HCT116 (cell line): ENCODE measurements at regions not wholly inside any gene's neighbourhood (a gene's known extent, or its start where the extent isn't known, plus 50 kb on each side); places are given as distances from the start of the nearest gene placed in this dataset.

ENCODE experiments used
- ATAC-seq: fragments of 200-7000 bp; cut with Tn5 transposase; 2 replicates; pipeline ENCODE4 v1.9.1; 2020; ENCODE audit warnings: mild to moderate bottlenecking, moderate library complexity
- BruUV-seq: library from RNA; stranded (reverse); fragments of 400-500 nt; replicated peaks from 2 replicates; lab custom pipeline; 2021; lab: Mats Ljungman, UMichigan
- CTCF ChIA-PET: fragments of 300-600 bp; sonication (Branson Sonifier 250); formaldehyde crosslinking; loops from one replicate; lab custom pipeline; 2021; ENCODE audit warnings: antibody characterized with exemption; lab: Charles Lee
- POLR2A ChIA-PET: fragments of 300-600, 350-600 bp; sonication (Branson Sonifier 250); formaldehyde crosslinking; loops from one replicate; lab custom pipeline; 2021; ENCODE audit warnings: antibody characterized with exemption; lab: Charles Lee
- RAD21 ChIA-PET, 2 experiments: fragments of 300-600 bp; sonication (Branson Sonifier 250); formaldehyde crosslinking; loops; one replicate each; lab custom pipeline; 2023; ENCODE audit warnings: low total read pairs in 2 of 2; ENCODE audit not compliant: uncharacterized antibody in 2 of 2, unreplicated experiment in 2 of 2, low non-redundant PET in 1 of 2; lab: Charles Lee
- DNase-seq: peaks from one replicate; pipeline ENCODE4 v3.0.0-alpha.2; 2010; ENCODE audit warnings: low read depth, low spot score
- H2AFZ ChIP-seq: fragments of 200-600 bp; shearing (Covaris generic), sonication (generic); 2 replicates; pipeline ENCODE4 v1.6.1; 2017; ENCODE audit warnings: low read depth, mixed run types, mixed read lengths, antibody characterized with exemption, low read length; ENCODE audit not compliant: poor library complexity, severe bottlenecking
- H3K27ac ChIP-seq: 2 replicates; pipeline ENCODE4 v1.5.1; 2012; ENCODE audit warnings: low read depth, low read length
- H3K27me3 ChIP-seq: fragments of 200-600 bp; sonication (generic); 2 replicates; pipeline ENCODE4 v1.6.1; 2016; ENCODE audit warnings: mixed run types, low read length, mixed read lengths; ENCODE audit not compliant: insufficient read depth
- H3K36me3 ChIP-seq, 2 experiments: fragments of 200-500 bp in 1 of 2; fragments of 200-600 bp in 1 of 2; sonication (Bioruptor generic) in 1 of 2; sonication (generic) in 1 of 2; 2 replicates each; pipeline versions ENCODE4 v1.5.1 to v1.6.1; 2014 to 2016; ENCODE audit warnings: low read length in 2 of 2, inconsistent platforms in 1 of 2, mixed read lengths in 1 of 2, mixed run types in 1 of 2; ENCODE audit not compliant: insufficient read depth in 2 of 2, control insufficient read depth in 1 of 2
- H3K4me1 ChIP-seq, 2 experiments: fragments of 200-600 bp in 1 of 2; sonication (generic) in 1 of 2; 2 replicates each; pipeline versions ENCODE4 v1.5.1 to v1.6.1; 2012 to 2017; ENCODE audit warnings: low read length in 2 of 2, inconsistent platforms in 1 of 2, mild to moderate bottlenecking in 1 of 2, mixed read lengths in 1 of 2, mixed run types in 1 of 2, moderate library complexity in 1 of 2; ENCODE audit not compliant: insufficient read depth in 2 of 2, control insufficient read depth in 1 of 2
- H3K4me2 ChIP-seq: fragments of 200-600 bp; sonication (generic); 2 replicates; pipeline ENCODE4 v1.6.1; 2017; ENCODE audit warnings: mixed run types, low read length, mixed read lengths
- H3K4me3 ChIP-seq, 2 experiments: fragments of 200-600 bp in 1 of 2; sonication (generic) in 1 of 2; replicated peaks in 1 of 2; 2 replicates each; pipeline ENCODE4 v1.5.1; 2011 to 2016; ENCODE audit warnings: low read length in 2 of 2, control low read depth in 1 of 2, low read depth in 1 of 2, mild to moderate bottlenecking in 1 of 2, mixed read lengths in 1 of 2, mixed run types in 1 of 2
- H3K79me2 ChIP-seq: fragments of 200-600 bp; sonication (generic); 2 replicates; pipeline ENCODE4 v1.6.1; 2017; ENCODE audit warnings: mild to moderate bottlenecking, mixed run types, low read length, moderate library complexity, mixed read lengths; ENCODE audit not compliant: insufficient read depth
- H3K9ac ChIP-seq: fragments of 200-600 bp; sonication (generic); 2 replicates; pipeline ENCODE4 v1.6.1; 2016; ENCODE audit warnings: low read length, mixed read lengths
- H3K9me2 ChIP-seq: fragments of 200-600 bp; sonication (generic), shearing (Covaris generic); 2 replicates; pipeline ENCODE4 v1.6.1; 2017; ENCODE audit warnings: mixed run types, mild to moderate bottlenecking, moderate library complexity; ENCODE audit not compliant: insufficient read depth
- H3K9me3 ChIP-seq, 2 experiments: fragments of 200-500 bp in 1 of 2; fragments of 200-600 bp in 1 of 2; sonication (Bioruptor generic) in 1 of 2; sonication (generic) in 1 of 2; 2 replicates each; pipeline ENCODE4 v1.6.1; 2014 to 2017; ENCODE audit warnings: low read length in 2 of 2, mixed read lengths in 2 of 2, inconsistent platforms in 1 of 2, low read depth in 1 of 2, mild to moderate bottlenecking in 1 of 2, mixed run types in 1 of 2, moderate library complexity in 1 of 2; ENCODE audit not compliant: control insufficient read depth in 1 of 2, insufficient read depth in 1 of 2
- H4K20me1 ChIP-seq: fragments of 200-600 bp; sonication (generic), shearing (Covaris generic); 2 replicates; pipeline ENCODE4 v1.6.1; 2017; ENCODE audit warnings: mixed run types, mild to moderate bottlenecking, moderate library complexity; ENCODE audit not compliant: insufficient read depth
- CEBPB ChIP-seq: IDR thresholded peaks from 2 replicates; pipeline ENCODE4 v1.6.1; 2012; ENCODE audit warnings: low read depth
- EGR1 ChIP-seq: IDR thresholded peaks from 2 replicates; pipeline ENCODE4 v1.6.1; 2012; ENCODE audit warnings: low read depth
- ELF1 ChIP-seq: IDR thresholded peaks from 2 replicates; pipeline ENCODE4 v1.6.1; 2012; ENCODE audit warnings: low read depth, borderline replicate concordance
- EZH2phosphoT487 ChIP-seq: fragments of 200-600 bp; IDR thresholded peaks from 2 replicates; pipeline ENCODE4 v1.6.1; 2018; ENCODE audit warnings: antibody characterized with exemption, borderline replicate concordance
- FOSL1 ChIP-seq: IDR thresholded peaks from 2 replicates; pipeline ENCODE4 v1.6.1; 2012; ENCODE audit warnings: low read depth
- POLR2A ChIP-seq: IDR thresholded peaks from 2 replicates; pipeline ENCODE4 v1.7.0; 2011; ENCODE audit warnings: borderline replicate concordance; ENCODE audit not compliant: insufficient read depth, insufficient read length; ENCODE audit errors: extremely low read depth
- SRF ChIP-seq: IDR thresholded peaks from 2 replicates; pipeline ENCODE4 v1.6.1; 2012; ENCODE audit warnings: low read depth
- TCF7L2 ChIP-seq: IDR thresholded peaks from 2 replicates; pipeline ENCODE4 v1.7.0; 2011; ENCODE audit warnings: borderline replicate concordance, inconsistent platforms; ENCODE audit not compliant: insufficient read depth, insufficient read length; ENCODE audit errors: extremely low read depth
- ZFX ChIP-seq: fragments of 450-650 bp; IDR thresholded peaks from 2 replicates; pipeline ENCODE4 v1.6.1; 2017
- intact Hi-C: fragments of 100-400 bp; cut with micrococcal nuclease; formaldehyde crosslinking; loops from 2 replicates; pipeline ENCODE4 v1.10.0; 2022
- TF ChIP-seq, protein P1 (sequence below): IDR thresholded peaks from 2 replicates; pipeline ENCODE4 v1.6.1; 2012; ENCODE audit warnings: low read depth
- TF ChIP-seq, protein P2 (sequence below): IDR thresholded peaks from 2 replicates; pipeline ENCODE4 v1.6.1; 2011; ENCODE audit warnings: mild to moderate bottlenecking, low read length, moderate library complexity; ENCODE audit not compliant: insufficient replicate concordance; ENCODE audit errors: extremely low read depth
- TF ChIP-seq, protein P3 (sequence below): IDR thresholded peaks from 2 replicates; pipeline ENCODE4 v1.6.1; 2012
- TF ChIP-seq, protein P4 (sequence below): IDR thresholded peaks from 2 replicates; pipeline ENCODE4 v1.6.1; 2012
- TF ChIP-seq, protein P5 (sequence below), 3 experiments: fragments of 200-600 bp in 1 of 3; sonication (generic) in 1 of 3; IDR thresholded peaks in 2 of 3; conservative IDR thresholded peaks in 1 of 3; 2 replicates each; pipeline ENCODE4 v1.5.1; 2012 to 2017; ENCODE audit warnings: low read depth in 2 of 3, low read length in 2 of 3, antibody characterized with exemption in 1 of 3, borderline replicate concordance in 1 of 3, control low read depth in 1 of 3, mild to moderate bottlenecking in 1 of 3, mixed read lengths in 1 of 3, mixed run types in 1 of 3, moderate library complexity in 1 of 3; ENCODE audit not compliant: insufficient read depth in 1 of 3

DNA sequence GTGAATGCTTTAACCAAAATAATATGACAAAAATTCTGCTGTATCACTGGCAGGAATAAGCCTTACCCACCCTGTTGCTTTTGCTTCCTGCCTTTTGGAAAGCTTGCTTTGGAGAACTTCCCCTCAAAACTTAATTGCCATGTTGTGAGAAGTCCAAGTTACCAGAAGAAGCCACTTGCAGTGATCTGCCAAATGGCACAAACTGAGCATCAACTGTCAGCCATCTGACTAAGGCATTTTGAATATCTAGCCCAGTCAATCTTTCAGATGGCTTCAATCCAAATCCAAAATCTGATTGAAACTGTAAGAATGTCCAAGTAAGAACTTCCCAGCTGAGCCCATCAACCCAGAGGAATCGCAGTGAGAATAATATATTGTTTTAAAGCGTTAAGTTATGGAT lies 216.5 kb upstream of the ZC3H15 start (continued):
- TF ChIP-seq CEBPB (no peak), EGR1 (no peak), ZFX (no peak), SRF (no peak), TCF7L2 (no peak)
- TF ChIP-seq, protein P1, sequence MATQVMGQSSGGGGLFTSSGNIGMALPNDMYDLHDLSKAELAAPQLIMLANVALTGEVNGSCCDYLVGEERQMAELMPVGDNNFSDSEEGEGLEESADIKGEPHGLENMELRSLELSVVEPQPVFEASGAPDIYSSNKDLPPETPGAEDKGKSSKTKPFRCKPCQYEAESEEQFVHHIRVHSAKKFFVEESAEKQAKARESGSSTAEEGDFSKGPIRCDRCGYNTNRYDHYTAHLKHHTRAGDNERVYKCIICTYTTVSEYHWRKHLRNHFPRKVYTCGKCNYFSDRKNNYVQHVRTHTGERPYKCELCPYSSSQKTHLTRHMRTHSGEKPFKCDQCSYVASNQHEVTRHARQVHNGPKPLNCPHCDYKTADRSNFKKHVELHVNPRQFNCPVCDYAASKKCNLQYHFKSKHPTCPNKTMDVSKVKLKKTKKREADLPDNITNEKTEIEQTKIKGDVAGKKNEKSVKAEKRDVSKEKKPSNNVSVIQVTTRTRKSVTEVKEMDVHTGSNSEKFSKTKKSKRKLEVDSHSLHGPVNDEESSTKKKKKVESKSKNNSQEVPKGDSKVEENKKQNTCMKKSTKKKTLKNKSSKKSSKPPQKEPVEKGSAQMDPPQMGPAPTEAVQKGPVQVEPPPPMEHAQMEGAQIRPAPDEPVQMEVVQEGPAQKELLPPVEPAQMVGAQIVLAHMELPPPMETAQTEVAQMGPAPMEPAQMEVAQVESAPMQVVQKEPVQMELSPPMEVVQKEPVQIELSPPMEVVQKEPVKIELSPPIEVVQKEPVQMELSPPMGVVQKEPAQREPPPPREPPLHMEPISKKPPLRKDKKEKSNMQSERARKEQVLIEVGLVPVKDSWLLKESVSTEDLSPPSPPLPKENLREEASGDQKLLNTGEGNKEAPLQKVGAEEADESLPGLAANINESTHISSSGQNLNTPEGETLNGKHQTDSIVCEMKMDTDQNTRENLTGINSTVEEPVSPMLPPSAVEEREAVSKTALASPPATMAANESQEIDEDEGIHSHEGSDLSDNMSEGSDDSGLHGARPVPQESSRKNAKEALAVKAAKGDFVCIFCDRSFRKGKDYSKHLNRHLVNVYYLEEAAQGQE = no peak

DNA sequence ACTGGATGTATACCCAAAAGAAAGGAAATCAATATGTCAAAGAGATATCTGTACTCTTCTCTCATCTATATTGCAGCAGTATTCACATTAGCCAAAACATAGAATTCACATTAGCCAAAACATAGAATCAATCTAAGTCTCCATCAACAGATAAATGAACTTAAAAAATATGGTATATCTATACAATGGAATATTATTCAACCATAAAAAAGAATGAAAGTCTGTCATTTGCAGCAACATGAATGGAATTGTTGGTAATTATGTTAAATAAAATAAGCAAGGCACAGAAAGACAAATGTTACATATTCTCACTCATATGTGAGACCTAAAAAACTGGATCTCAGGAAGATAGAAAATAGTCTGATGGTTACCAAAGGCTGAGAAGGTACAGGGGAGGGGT lies 212.1 kb upstream of the ZC3H15 start:
- ChIA-PET CTCF (no interaction called here), RAD21 (no interaction called here), POLR2A (no interaction called here)
- Histone ChIP-seq H3K4me1 (no peaks in the 10 kb centered on the region), H2AFZ (no peak overlapping the region), H3K9me3 (no peaks in the 10 kb centered on the region; a peak in 1 of 4 replicates), H3K4me2 (no peak overlapping the region), H3K9ac (no peak overlapping the region), H3K36me3 (no peaks in the 10 kb centered on the region), H3K27ac (no peak overlapping the region), H3K9me2 (no peaks in the 10 kb centered on the region), H3K4me3 (no peak overlapping the region), H3K27me3 (no peaks in the 10 kb centered on the region), H3K79me2 (no peaks in the 10 kb centered on the region), H4K20me1 (no peaks in the 10 kb centered on the region)
- DNase-seq (no peak), ATAC-seq (no peak)
- intact Hi-C loops = no loop called here
- no TSS peak for BruUV-seq
- TF ChIP-seq, protein P1 = no peak
- TF ChIP-seq, protein P2, sequence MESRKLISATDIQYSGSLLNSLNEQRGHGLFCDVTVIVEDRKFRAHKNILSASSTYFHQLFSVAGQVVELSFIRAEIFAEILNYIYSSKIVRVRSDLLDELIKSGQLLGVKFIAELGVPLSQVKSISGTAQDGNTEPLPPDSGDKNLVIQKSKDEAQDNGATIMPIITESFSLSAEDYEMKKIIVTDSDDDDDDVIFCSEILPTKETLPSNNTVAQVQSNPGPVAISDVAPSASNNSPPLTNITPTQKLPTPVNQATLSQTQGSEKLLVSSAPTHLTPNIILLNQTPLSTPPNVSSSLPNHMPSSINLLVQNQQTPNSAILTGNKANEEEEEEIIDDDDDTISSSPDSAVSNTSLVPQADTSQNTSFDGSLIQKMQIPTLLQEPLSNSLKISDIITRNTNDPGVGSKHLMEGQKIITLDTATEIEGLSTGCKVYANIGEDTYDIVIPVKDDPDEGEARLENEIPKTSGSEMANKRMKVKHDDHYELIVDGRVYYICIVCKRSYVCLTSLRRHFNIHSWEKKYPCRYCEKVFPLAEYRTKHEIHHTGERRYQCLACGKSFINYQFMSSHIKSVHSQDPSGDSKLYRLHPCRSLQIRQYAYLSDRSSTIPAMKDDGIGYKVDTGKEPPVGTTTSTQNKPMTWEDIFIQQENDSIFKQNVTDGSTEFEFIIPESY = no peak
- TF ChIP-seq FOSL1 (no peak), EZH2phosphoT487 (no peak), ELF1 (no peak), POLR2A (no peak), SRF (no peak)
- TF ChIP-seq, protein P3, sequence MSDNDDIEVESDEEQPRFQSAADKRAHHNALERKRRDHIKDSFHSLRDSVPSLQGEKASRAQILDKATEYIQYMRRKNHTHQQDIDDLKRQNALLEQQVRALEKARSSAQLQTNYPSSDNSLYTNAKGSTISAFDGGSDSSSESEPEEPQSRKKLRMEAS = no peak
- TF ChIP-seq, protein P4, sequence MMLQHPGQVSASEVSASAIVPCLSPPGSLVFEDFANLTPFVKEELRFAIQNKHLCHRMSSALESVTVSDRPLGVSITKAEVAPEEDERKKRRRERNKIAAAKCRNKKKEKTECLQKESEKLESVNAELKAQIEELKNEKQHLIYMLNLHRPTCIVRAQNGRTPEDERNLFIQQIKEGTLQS = no peak
- TF ChIP-seq, protein P5, sequence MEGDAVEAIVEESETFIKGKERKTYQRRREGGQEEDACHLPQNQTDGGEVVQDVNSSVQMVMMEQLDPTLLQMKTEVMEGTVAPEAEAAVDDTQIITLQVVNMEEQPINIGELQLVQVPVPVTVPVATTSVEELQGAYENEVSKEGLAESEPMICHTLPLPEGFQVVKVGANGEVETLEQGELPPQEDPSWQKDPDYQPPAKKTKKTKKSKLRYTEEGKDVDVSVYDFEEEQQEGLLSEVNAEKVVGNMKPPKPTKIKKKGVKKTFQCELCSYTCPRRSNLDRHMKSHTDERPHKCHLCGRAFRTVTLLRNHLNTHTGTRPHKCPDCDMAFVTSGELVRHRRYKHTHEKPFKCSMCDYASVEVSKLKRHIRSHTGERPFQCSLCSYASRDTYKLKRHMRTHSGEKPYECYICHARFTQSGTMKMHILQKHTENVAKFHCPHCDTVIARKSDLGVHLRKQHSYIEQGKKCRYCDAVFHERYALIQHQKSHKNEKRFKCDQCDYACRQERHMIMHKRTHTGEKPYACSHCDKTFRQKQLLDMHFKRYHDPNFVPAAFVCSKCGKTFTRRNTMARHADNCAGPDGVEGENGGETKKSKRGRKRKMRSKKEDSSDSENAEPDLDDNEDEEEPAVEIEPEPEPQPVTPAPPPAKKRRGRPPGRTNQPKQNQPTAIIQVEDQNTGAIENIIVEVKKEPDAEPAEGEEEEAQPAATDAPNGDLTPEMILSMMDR (IDR thresholded peaks at IDR 0.05 in 2 of 3, conservative IDR thresholded peaks at IDR 0.05 in 1 of 3; ENCODE audit: borderline replicate concordance in 1 of 3, insufficient read depth in 1 of 3, low read depth in 2 of 3, low read length in 2 of 3) = no peak
